HUES6 (cell line): ENCODE measurements at regions not wholly inside any gene's neighbourhood (a gene's known extent, or its start where the extent isn't known, plus 50 kb on each side); places are given as distances from the start of the nearest gene placed in this dataset.
"Not testable (repeated sequence)": the region's sequence is repeated elsewhere in the genome, so short reads cannot be mapped to it uniquely, and the experiment has no call there.

Experiments
- H3K27ac ChIP-seq: 2 replicates; pipeline ENCODE4 v1.7.0; 2013; ENCODE audit warnings: low read depth, mild to moderate bottlenecking, low read length, inconsistent platforms
- H3K27me3 ChIP-seq: 2 replicates; pipeline ENCODE4 v1.6.1; 2013; ENCODE audit warnings: low read length; ENCODE audit not compliant: control insufficient read depth, insufficient read depth
- H3K36me3 ChIP-seq: 2 replicates; pipeline ENCODE4 v1.6.1; 2013; ENCODE audit warnings: low read length; ENCODE audit not compliant: control insufficient read depth, insufficient read depth
- H3K4me1 ChIP-seq: 2 replicates; pipeline ENCODE4 v1.6.1; 2013; ENCODE audit warnings: low read length; ENCODE audit not compliant: control insufficient read depth, insufficient read depth
- H3K4me3 ChIP-seq: 2 replicates; pipeline ENCODE4 v1.5.1; 2013; ENCODE audit warnings: low read depth, low read length
- H3K9ac ChIP-seq: one replicate; pipeline ENCODE4 v1.6.1; 2013; ENCODE audit warnings: mild to moderate bottlenecking, low read length
- H3K9me3 ChIP-seq: 2 replicates; pipeline ENCODE4 v1.6.1; 2013; ENCODE audit warnings: low read depth, low read length; ENCODE audit not compliant: control insufficient read depth, insufficient read depth

GRCh38 chr17:33882273-33882672 lies 372.8 kb upstream of the CCL2 start:
- H3K36me3 ChIP-seq, H3K4me3 ChIP-seq, H3K4me1 ChIP-seq, H3K9ac ChIP-seq, H3K27me3 ChIP-seq, H3K9me3 ChIP-seq, H3K27ac ChIP-seq: not testable (repeated sequence)

GRCh38 chr17:33882677-33883076 lies 372.4 kb upstream of the CCL2 start:
- H3K36me3 ChIP-seq, H3K27ac ChIP-seq, H3K9ac ChIP-seq, H3K9me3 ChIP-seq, H3K4me1 ChIP-seq, H3K27me3 ChIP-seq, H3K4me3 ChIP-seq: not testable (repeated sequence)

- Histone ChIP-seq H3K27me3 (no peaks in the 10 kb centered on the region), H3K9me3 (no peaks in the 10 kb centered on the region), H3K27ac (no peak overlapping the region), H3K4me3 (no peak overlapping the region), H3K9ac (no peak overlapping the region), H3K36me3 (no peaks in the 10 kb centered on the region), H3K4me1 (no peaks in the 10 kb centered on the region)
These were observed 366.6 kb upstream of the CCL2 start for GRCh38 chr17:33888455-33888854.

GRCh38 chr17:33889040-33889439 lies 366.0 kb upstream of the CCL2 start:
- Histone ChIP-seq H3K4me3 (no peak overlapping the region), H3K9ac (no peak overlapping the region), H3K9me3 (no peaks in the 10 kb centered on the region), H3K36me3 (no peaks in the 10 kb centered on the region), H3K27me3 (no peaks in the 10 kb centered on the region), H3K27ac (no peak overlapping the region), H3K4me1 (no peaks in the 10 kb centered on the region)

- Histone ChIP-seq H3K9me3 (no peaks in the 10 kb centered on the region), H3K36me3 (no peaks in the 10 kb centered on the region), H3K27ac (no peak overlapping the region), H3K4me1 (no peaks in the 10 kb centered on the region), H3K4me3 (no peak overlapping the region), H3K9ac (no peak overlapping the region), H3K27me3 (no peaks in the 10 kb centered on the region)
These were observed 365.3 kb upstream of the CCL2 start for GRCh38 chr17:33889766-33890165.

- peaks cover 13% of the 10 kb centered on the region for H3K4me1 ChIP-seq
- no peak overlapping the region for H3K4me3 ChIP-seq
- no peaks in the 10 kb centered on the region for H3K36me3 ChIP-seq
- H3K9ac ChIP-seq: no peak overlapping the region
- no peaks in the 10 kb centered on the region for H3K9me3 ChIP-seq
- no peaks in the 10 kb centered on the region for H3K27me3 ChIP-seq
- H3K27ac ChIP-seq: no peak overlapping the region
These were observed 362.1 kb upstream of the CCL2 start for GRCh38 chr17:33892717-33893591.

- Histone ChIP-seq H3K27me3 (no peaks in the 10 kb centered on the region), H3K27ac (no peak overlapping the region), H3K4me1 (peaks cover 13% of the 10 kb centered on the region), H3K9me3 (no peaks in the 10 kb centered on the region), H3K4me3 (no peak overlapping the region), H3K36me3 (no peaks in the 10 kb centered on the region), H3K9ac (no peak overlapping the region)
These were observed 359.6 kb upstream of the CCL2 start for GRCh38 chr17:33895491-33895890.

GRCh38 chr17:33896263-33896662 lies 358.8 kb upstream of the CCL2 start:
- Histone ChIP-seq H3K27me3 (no peaks in the 10 kb centered on the region), H3K9me3 (no peaks in the 10 kb centered on the region)

GRCh38 chr17:33901085-33901484 lies 354.0 kb upstream of the CCL2 start:
- Histone ChIP-seq H3K27ac (no peak overlapping the region), H3K9ac (no peak overlapping the region), H3K9me3 (no peaks in the 10 kb centered on the region), H3K4me1 (peaks cover 22% of the 10 kb centered on the region), H3K27me3 (no peaks in the 10 kb centered on the region), H3K4me3 (no peak overlapping the region), H3K36me3 (no peaks in the 10 kb centered on the region)

More at GRCh38 chr17:33896263-33896662, 358.8 kb upstream of the CCL2 start:
- H3K27ac ChIP-seq: no peak overlapping the region
- H3K36me3 ChIP-seq: no peaks in the 10 kb centered on the region
- H3K4me1 ChIP-seq: peaks cover 20% of the 10 kb centered on the region
- no peak overlapping the region for H3K4me3 ChIP-seq
- H3K9ac ChIP-seq: no peak overlapping the region

- Histone ChIP-seq H3K36me3 (no peaks in the 10 kb centered on the region), H3K4me1 (peaks cover 15% of the 10 kb centered on the region), H3K9me3 (no peaks in the 10 kb centered on the region), H3K4me3 (no peak overlapping the region), H3K9ac (no peak overlapping the region), H3K27me3 (no peaks in the 10 kb centered on the region; the same call in 1 of the 2 replicates), H3K27ac (no peak overlapping the region)
These were observed 352.1 kb upstream of the CCL2 start for GRCh38 chr17:33902901-33903449.

- no peaks in the 10 kb centered on the region; the same call in 1 of the 2 replicates for H3K27me3 ChIP-seq
- H3K4me1 ChIP-seq: peaks cover 15% of the 10 kb centered on the region
- no peak overlapping the region for H3K27ac ChIP-seq
- H3K36me3 ChIP-seq: no peaks in the 10 kb centered on the region
- no peak overlapping the region for H3K9ac ChIP-seq
- no peaks in the 10 kb centered on the region for H3K9me3 ChIP-seq
- no peak overlapping the region for H3K4me3 ChIP-seq
These were observed 350.6 kb upstream of the CCL2 start for GRCh38 chr17:33904476-33904875.
